HEK293T (cell line): ENCODE measurements at regions not wholly inside any gene's neighbourhood (a gene's known extent, or its start where the extent isn't known, plus 50 kb on each side); places are given as distances from the start of the nearest gene placed in this dataset.

Experiments
- CTCF ChIA-PET: fragments of 350-600 bp; formaldehyde crosslinking; extraction: SDS; loops from one replicate; lab custom pipeline; 2021; ENCODE audit warnings: antibody characterized with exemption, inconsistent platforms; lab: Yijun Ruan, JAX
- POLR2A ChIA-PET: fragments of 350-600 bp; formaldehyde crosslinking; extraction: SDS; loops from one replicate; lab custom pipeline; 2020; ENCODE audit warnings: antibody characterized with exemption, inconsistent platforms; lab: Yijun Ruan, JAX
- DNase-seq: peaks from one replicate; pipeline ENCODE4 v3.0.0; 2012; ENCODE audit warnings: mixed read lengths; ENCODE audit errors: extremely low spot score
- ARNT ChIP-seq: fragments of 450-650 bp; IDR thresholded peaks from 2 replicates; pipeline ENCODE4 v1.6.1; 2017; ENCODE audit warnings: mild to moderate bottlenecking
- BHLHE40 ChIP-seq: fragments of 450-650 bp; IDR thresholded peaks from 2 replicates; pipeline ENCODE4 v1.6.1; 2016; ENCODE audit warnings: mild to moderate bottlenecking, moderate library complexity, borderline replicate concordance
- CTBP1 ChIP-seq: fragments of 450-650 bp; IDR thresholded peaks from 2 replicates; pipeline ENCODE4 v1.6.1; 2016; ENCODE audit warnings: borderline replicate concordance
- ELF4 ChIP-seq: fragments of 450-650 bp; IDR thresholded peaks from 2 replicates; pipeline ENCODE4 v1.6.1; 2017; ENCODE audit warnings: antibody characterized with exemption
- FOXA1 ChIP-seq: fragments of 450-650 bp; IDR thresholded peaks from 2 replicates; pipeline ENCODE4 v1.6.1; 2016; ENCODE audit warnings: mild to moderate bottlenecking
- FOXK2 ChIP-seq: fragments of 450-650 bp; IDR thresholded peaks from 2 replicates; pipeline ENCODE4 v1.6.1; 2016; ENCODE audit warnings: mild to moderate bottlenecking
- FOXM1 ChIP-seq: fragments of 450-650 bp; IDR thresholded peaks from 2 replicates; pipeline ENCODE4 v1.6.1; 2017; ENCODE audit warnings: mild to moderate bottlenecking, borderline replicate concordance
- HDGF ChIP-seq: fragments of 450-650 bp; IDR thresholded peaks from 2 replicates; pipeline ENCODE4 v1.6.1; 2017; ENCODE audit warnings: antibody characterized with exemption, borderline replicate concordance
- L3MBTL2 ChIP-seq: fragments of 450-650 bp; conservative IDR thresholded peaks from 2 replicates; pipeline ENCODE4 v1.6.1; 2016; ENCODE audit warnings: mild to moderate bottlenecking
- LEF1 ChIP-seq: fragments of 450-650 bp; IDR thresholded peaks from 2 replicates; pipeline ENCODE4 v1.6.1; 2017; ENCODE audit warnings: mild to moderate bottlenecking, borderline replicate concordance
- NFRKB ChIP-seq: fragments of 450-650 bp; IDR thresholded peaks from 2 replicates; pipeline ENCODE4 v1.6.1; 2016; ENCODE audit warnings: mild to moderate bottlenecking, moderate library complexity
- PKNOX1 ChIP-seq: fragments of 450-650 bp; IDR thresholded peaks from 2 replicates; pipeline ENCODE4 v1.6.1; 2016
- SP1 ChIP-seq: fragments of 450-650 bp; IDR thresholded peaks from 2 replicates; pipeline ENCODE4 v1.6.1; 2017
- SUZ12 ChIP-seq: fragments of 450-650 bp; IDR thresholded peaks from 2 replicates; pipeline ENCODE4 v1.6.1; 2016; ENCODE audit warnings: mild to moderate bottlenecking
- TARDBP ChIP-seq: fragments of 450-650 bp; IDR thresholded peaks from 2 replicates; pipeline ENCODE4 v1.6.1; 2016
- ZNF384 ChIP-seq: fragments of 450-650 bp; IDR thresholded peaks from 2 replicates; pipeline ENCODE4 v1.6.1; 2016

- TF ChIP-seq NFRKB (no peak), TARDBP (no peak)
- ChIA-PET CTCF (no interaction called here), POLR2A (no interaction called here)
- no peak for DNase-seq
Measured at GRCh38 chr9:8251566-8251965, 452.0 kb upstream of the DMAC1 start.

- ChIA-PET CTCF (no interaction called here), POLR2A (no interaction called here)
- no peak for DNase-seq
- no peak for TF ChIP-seq L3MBTL2
- no peak for TF ChIP-seq NFRKB
- TF ChIP-seq PKNOX1, result no peak
- no peak for TF ChIP-seq FOXM1
- no peak for TF ChIP-seq SP1
- TF ChIP-seq FOXA1, result no peak
- no peak for TF ChIP-seq BHLHE40
- no peak for TF ChIP-seq ELF4
- TF ChIP-seq LEF1, result no peak
- TF ChIP-seq FOXK2, result no peak
- no peak for TF ChIP-seq CTBP1
- no peak for TF ChIP-seq HDGF
- no peak for TF ChIP-seq ZNF384
- TF ChIP-seq SUZ12, result no peak
- TF ChIP-seq ARNT, result no peak
- TF ChIP-seq TARDBP, result no peak
Measured at GRCh38 chr9:8244505-8245092, 445.0 kb upstream of the DMAC1 start.

- ChIA-PET CTCF (no interaction called here), POLR2A (no interaction called here)
- DNase-seq, result no peak
- no peak for TF ChIP-seq ELF4
- TF ChIP-seq SUZ12, result no peak
- TF ChIP-seq FOXA1, result no peak
- TF ChIP-seq ARNT, result no peak
- no peak for TF ChIP-seq BHLHE40
- TF ChIP-seq SP1, result no peak
Measured at GRCh38 chr9:8241201-8241600, 441.6 kb upstream of the DMAC1 start.

- POLR2A ChIA-PET, result no interaction called here
- DNase-seq, result no peak
- TF ChIP-seq L3MBTL2 (no peak), PKNOX1 (no peak), SP1 (no peak)
- CTCF ChIA-PET, result no interaction called here
Measured at GRCh38 chr9:8237096-8237495, 437.5 kb upstream of the DMAC1 start.

- no peak for DNase-seq
- ChIA-PET POLR2A (no interaction called here), CTCF (no interaction called here)
- no peak for TF ChIP-seq FOXA1
- no peak for TF ChIP-seq FOXM1
- TF ChIP-seq LEF1, result no peak
- no peak for TF ChIP-seq ZNF384
- no peak for TF ChIP-seq BHLHE40
- TF ChIP-seq NFRKB, result no peak
- no peak for TF ChIP-seq FOXK2
- no peak for TF ChIP-seq PKNOX1
- no peak for TF ChIP-seq ARNT
- no peak for TF ChIP-seq HDGF
- TF ChIP-seq SP1, result no peak
- no peak for TF ChIP-seq L3MBTL2
Measured at GRCh38 chr9:8235489-8235888, 435.9 kb upstream of the DMAC1 start.

- DNase-seq, result no peak
- ChIA-PET CTCF (no interaction called here), POLR2A (no interaction called here)
- TF ChIP-seq ELF4 (no peak), SUZ12 (no peak), HDGF (no peak), PKNOX1 (no peak), SP1 (no peak), CTBP1 (no peak), FOXA1 (no peak), LEF1 (no peak), TARDBP (no peak), FOXK2 (no peak), NFRKB (no peak), FOXM1 (no peak), BHLHE40 (no peak), L3MBTL2 (no peak), ARNT (no peak), ZNF384 (no peak)
Measured at GRCh38 chr9:8234316-8234715, 434.7 kb upstream of the DMAC1 start.

GRCh38 chr9:8232726-8233125 lies 433.1 kb upstream of the DMAC1 start:
- ChIA-PET CTCF (no interaction called here), POLR2A (no interaction called here)
- no peak for DNase-seq
- TF ChIP-seq BHLHE40, result no peak
- no peak for TF ChIP-seq SUZ12
- no peak for TF ChIP-seq FOXK2
- no peak for TF ChIP-seq ARNT
- no peak for TF ChIP-seq PKNOX1
- no peak for TF ChIP-seq TARDBP
- TF ChIP-seq ZNF384, result no peak
- TF ChIP-seq L3MBTL2, result no peak
- no peak for TF ChIP-seq FOXA1
- no peak for TF ChIP-seq NFRKB
